ENCODE measurements at regions not wholly inside any gene's neighbourhood (a gene's known extent, or its start where the extent isn't known, plus 50 kb on each side); places are given as distances from the start of the nearest gene placed in this dataset.

- Histone ChIP-seq H3K36me3 (no peaks in the 10 kb centered on the region), H3K27ac (no peak overlapping the region), H3K27me3 (no peaks in the 10 kb centered on the region), H3K4me3 (ENCODE audit: low read depth in 1 of 2, low read length in 1 of 2) (no peak overlapping the region), H3K9me3 (no peaks in the 10 kb centered on the region), H3K4me1 (ENCODE audit: control insufficient read depth in 1 of 2, insufficient read depth in 1 of 2, low read depth in 1 of 2, low read length in 1 of 2) (no peaks in the 10 kb centered on the region)
- no peak for TF ChIP-seq CTCF (IDR thresholded peaks at IDR 0.05)
Observed at GRCh38 chr20:21862259-21862946, 156.9 kb downstream of the PAX1 start.

- H3K27ac ChIP-seq, result no peak overlapping the region
- no peaks in the 10 kb centered on the region for H3K27me3 ChIP-seq
- TF ChIP-seq CTCF (IDR thresholded peaks at IDR 0.05), result no peak
- no peak overlapping the region for H3K4me3 ChIP-seq (ENCODE audit: low read depth in 1 of 2, low read length in 1 of 2)
- H3K9me3 ChIP-seq, result no peaks in the 10 kb centered on the region
- no peaks in the 10 kb centered on the region for H3K36me3 ChIP-seq
- H3K4me1 ChIP-seq (ENCODE audit: control insufficient read depth in 1 of 2, insufficient read depth in 1 of 2, low read depth in 1 of 2, low read length in 1 of 2), result no peaks in the 10 kb centered on the region
Observed at GRCh38 chr20:21840991-21841390, 135.5 kb downstream of the PAX1 start.

GRCh38 chr20:21839982-21840381 is 134.5 kb downstream of the PAX1 start:
- H3K27me3 ChIP-seq, result no peaks in the 10 kb centered on the region
- no peaks in the 10 kb centered on the region for H3K36me3 ChIP-seq
- H3K4me1 ChIP-seq (ENCODE audit: control insufficient read depth in 1 of 2, insufficient read depth in 1 of 2, low read depth in 1 of 2, low read length in 1 of 2), result no peaks in the 10 kb centered on the region
- no peak overlapping the region for H3K4me3 ChIP-seq (ENCODE audit: low read depth in 1 of 2, low read length in 1 of 2)
- no peak for TF ChIP-seq CTCF (IDR thresholded peaks at IDR 0.05)
- no peaks in the 10 kb centered on the region for H3K9me3 ChIP-seq
- H3K27ac ChIP-seq, result no peak overlapping the region

- Histone ChIP-seq H3K27ac (no peak overlapping the region), H3K27me3 (no peaks in the 10 kb centered on the region), H3K36me3 (no peaks in the 10 kb centered on the region), H3K4me1 (ENCODE audit: control insufficient read depth in 1 of 2, insufficient read depth in 1 of 2, low read depth in 1 of 2, low read length in 1 of 2) (no peaks in the 10 kb centered on the region), H3K9me3 (no peaks in the 10 kb centered on the region), H3K4me3 (ENCODE audit: low read depth in 1 of 2, low read length in 1 of 2) (no peak overlapping the region)
- TF ChIP-seq CTCF (IDR thresholded peaks at IDR 0.05), result no peak
Observed at GRCh38 chr20:21836346-21836745, 130.9 kb downstream of the PAX1 start.

GRCh38 chr20:21835042-21835441 is 129.6 kb downstream of the PAX1 start:
- Histone ChIP-seq H3K27ac (no peak overlapping the region), H3K36me3 (no peaks in the 10 kb centered on the region), H3K4me3 (ENCODE audit: low read depth in 1 of 2, low read length in 1 of 2) (no peak overlapping the region), H3K27me3 (no peaks in the 10 kb centered on the region), H3K4me1 (ENCODE audit: control insufficient read depth in 1 of 2, insufficient read depth in 1 of 2, low read depth in 1 of 2, low read length in 1 of 2) (no peaks in the 10 kb centered on the region), H3K9me3 (no peaks in the 10 kb centered on the region)
- TF ChIP-seq CTCF (IDR thresholded peaks at IDR 0.05), result no peak

Measured in neutrophil (primary cell).